ENCODE measurements at regions not wholly inside any gene's neighbourhood (a gene's known extent, or its start where the extent isn't known, plus 50 kb on each side); places are given as distances from the start of the nearest gene placed in this dataset.
"Not testable (repeated sequence)": the region's sequence is repeated elsewhere in the genome, so short reads cannot be mapped to it uniquely, and the experiment has no call there.

- H2AFZ ChIP-seq (ENCODE audit: low read depth, low read length); H3K36me3 ChIP-seq (ENCODE audit: insufficient read depth, low read length); H4K20me1 ChIP-seq (ENCODE audit: insufficient read depth, low read length); H3K27ac ChIP-seq (ENCODE audit: low read depth, low read length); DNase-seq (ENCODE audit: low read depth); H3K4me2 ChIP-seq (ENCODE audit: low read length); H3K79me2 ChIP-seq (ENCODE audit: insufficient read depth, low read length); H3K4me1 Mint-ChIP-seq (ENCODE audit: low read depth, unreplicated experiment); FAIRE-seq; H3K27ac Mint-ChIP-seq (ENCODE audit: unreplicated experiment); H3K9ac ChIP-seq (ENCODE audit: low read length); H3K27me3 ChIP-seq (ENCODE audit: insufficient read depth, low read length); H3K36me3 Mint-ChIP-seq (ENCODE audit: low read depth, unreplicated experiment); H3K4me1 ChIP-seq (ENCODE audit: insufficient read depth, low read length); H3K4me3 ChIP-seq (ENCODE audit: insufficient read depth, low read depth, low read length); H3K4me3 Mint-ChIP-seq (ENCODE audit: unreplicated experiment); H3K27me3 Mint-ChIP-seq (ENCODE audit: low read depth, unreplicated experiment); H3K9me3 Mint-ChIP-seq (ENCODE audit: unreplicated experiment): not testable (repeated sequence)
- H3K9me3 ChIP-seq (ENCODE audit: insufficient read depth, low read depth, low read length): peaks cover 13% of the 10 kb centered on the region
These were observed 232.2 kb downstream of the GOLGA6L6 start for GRCh38 chr15:20309395-20309794.

GRCh38 chr15:20308027-20308690, 233.4 kb downstream of the GOLGA6L6 start:
- H3K36me3 ChIP-seq (ENCODE audit: insufficient read depth, low read length); H3K27ac ChIP-seq (ENCODE audit: low read depth, low read length); H2AFZ ChIP-seq (ENCODE audit: low read depth, low read length); FAIRE-seq; H3K9ac ChIP-seq (ENCODE audit: low read length); H3K4me1 ChIP-seq (ENCODE audit: insufficient read depth, low read length); H4K20me1 ChIP-seq (ENCODE audit: insufficient read depth, low read length); H3K4me3 Mint-ChIP-seq (ENCODE audit: unreplicated experiment); H3K27me3 ChIP-seq (ENCODE audit: insufficient read depth, low read length); H3K4me2 ChIP-seq (ENCODE audit: low read length); H3K79me2 ChIP-seq (ENCODE audit: insufficient read depth, low read length); H3K4me1 Mint-ChIP-seq (ENCODE audit: low read depth, unreplicated experiment); H3K27me3 Mint-ChIP-seq (ENCODE audit: low read depth, unreplicated experiment); H3K36me3 Mint-ChIP-seq (ENCODE audit: low read depth, unreplicated experiment); H3K4me3 ChIP-seq (ENCODE audit: insufficient read depth, low read depth, low read length); H3K27ac Mint-ChIP-seq (ENCODE audit: unreplicated experiment); DNase-seq (ENCODE audit: low read depth): not testable (repeated sequence)
- peaks cover 13% of the 10 kb centered on the region for H3K9me3 Mint-ChIP-seq (ENCODE audit: unreplicated experiment)
- peaks cover 19% of the 10 kb centered on the region for H3K9me3 ChIP-seq (ENCODE audit: insufficient read depth, low read depth, low read length)

- H3K4me1 Mint-ChIP-seq (ENCODE audit: low read depth, unreplicated experiment); H3K4me2 ChIP-seq (ENCODE audit: low read length); FAIRE-seq; H3K79me2 ChIP-seq (ENCODE audit: insufficient read depth, low read length); H3K36me3 Mint-ChIP-seq (ENCODE audit: low read depth, unreplicated experiment); H3K9ac ChIP-seq (ENCODE audit: low read length); H3K27ac Mint-ChIP-seq (ENCODE audit: unreplicated experiment); DNase-seq (ENCODE audit: low read depth); H2AFZ ChIP-seq (ENCODE audit: low read depth, low read length); H3K27ac ChIP-seq (ENCODE audit: low read depth, low read length); H3K27me3 ChIP-seq (ENCODE audit: insufficient read depth, low read length); H3K4me3 ChIP-seq (ENCODE audit: insufficient read depth, low read depth, low read length); H3K4me3 Mint-ChIP-seq (ENCODE audit: unreplicated experiment); H3K4me1 ChIP-seq (ENCODE audit: insufficient read depth, low read length); H4K20me1 ChIP-seq (ENCODE audit: insufficient read depth, low read length); H3K36me3 ChIP-seq (ENCODE audit: insufficient read depth, low read length); H3K27me3 Mint-ChIP-seq (ENCODE audit: low read depth, unreplicated experiment): not testable (repeated sequence)
- H3K9me3 Mint-ChIP-seq (ENCODE audit: unreplicated experiment): peaks cover 21% of the 10 kb centered on the region
- peaks cover 19% of the 10 kb centered on the region for H3K9me3 ChIP-seq (ENCODE audit: insufficient read depth, low read depth, low read length)
These were observed 234.5 kb downstream of the GOLGA6L6 start for GRCh38 chr15:20307137-20307536.

GRCh38 chr15:20306497-20307106, 235.0 kb downstream of the GOLGA6L6 start:
- H3K27ac Mint-ChIP-seq (ENCODE audit: unreplicated experiment); DNase-seq (ENCODE audit: low read depth); FAIRE-seq; H3K79me2 ChIP-seq (ENCODE audit: insufficient read depth, low read length); H2AFZ ChIP-seq (ENCODE audit: low read depth, low read length); H3K36me3 Mint-ChIP-seq (ENCODE audit: low read depth, unreplicated experiment); H3K27me3 ChIP-seq (ENCODE audit: insufficient read depth, low read length); H3K27ac ChIP-seq (ENCODE audit: low read depth, low read length); H3K9ac ChIP-seq (ENCODE audit: low read length); H3K4me1 ChIP-seq (ENCODE audit: insufficient read depth, low read length); H3K4me3 Mint-ChIP-seq (ENCODE audit: unreplicated experiment); H4K20me1 ChIP-seq (ENCODE audit: insufficient read depth, low read length); H3K36me3 ChIP-seq (ENCODE audit: insufficient read depth, low read length); H3K4me3 ChIP-seq (ENCODE audit: insufficient read depth, low read depth, low read length); H3K27me3 Mint-ChIP-seq (ENCODE audit: low read depth, unreplicated experiment); H3K4me1 Mint-ChIP-seq (ENCODE audit: low read depth, unreplicated experiment); H3K4me2 ChIP-seq (ENCODE audit: low read length): not testable (repeated sequence)
- peaks cover 22% of the 10 kb centered on the region for H3K9me3 ChIP-seq (ENCODE audit: insufficient read depth, low read depth, low read length)
- H3K9me3 Mint-ChIP-seq (ENCODE audit: unreplicated experiment): peaks cover 22% of the 10 kb centered on the region

- not testable (repeated sequence) for H3K36me3 Mint-ChIP-seq (ENCODE audit: low read depth, unreplicated experiment); FAIRE-seq; H3K4me3 ChIP-seq (ENCODE audit: insufficient read depth, low read depth, low read length); H3K27ac ChIP-seq (ENCODE audit: low read depth, low read length); H3K4me3 Mint-ChIP-seq (ENCODE audit: unreplicated experiment); DNase-seq (ENCODE audit: low read depth); H3K27me3 ChIP-seq (ENCODE audit: insufficient read depth, low read length); H3K27me3 Mint-ChIP-seq (ENCODE audit: low read depth, unreplicated experiment); H3K79me2 ChIP-seq (ENCODE audit: insufficient read depth, low read length); H3K27ac Mint-ChIP-seq (ENCODE audit: unreplicated experiment); H3K9ac ChIP-seq (ENCODE audit: low read length); H3K4me1 Mint-ChIP-seq (ENCODE audit: low read depth, unreplicated experiment); H4K20me1 ChIP-seq (ENCODE audit: insufficient read depth, low read length); H3K36me3 ChIP-seq (ENCODE audit: insufficient read depth, low read length); H3K4me1 ChIP-seq (ENCODE audit: insufficient read depth, low read length); H3K4me2 ChIP-seq (ENCODE audit: low read length); H2AFZ ChIP-seq (ENCODE audit: low read depth, low read length)
- H3K9me3 ChIP-seq (ENCODE audit: insufficient read depth, low read depth, low read length): peaks cover 25% of the 10 kb centered on the region
- peaks cover 26% of the 10 kb centered on the region for H3K9me3 Mint-ChIP-seq (ENCODE audit: unreplicated experiment)
These were observed 235.7 kb downstream of the GOLGA6L6 start for GRCh38 chr15:20305912-20306311.

GRCh38 chr15:20305015-20305465, 236.6 kb downstream of the GOLGA6L6 start:
- not testable (repeated sequence) for H3K27me3 ChIP-seq (ENCODE audit: insufficient read depth, low read length); H4K20me1 ChIP-seq (ENCODE audit: insufficient read depth, low read length); H3K79me2 ChIP-seq (ENCODE audit: insufficient read depth, low read length); H2AFZ ChIP-seq (ENCODE audit: low read depth, low read length); DNase-seq (ENCODE audit: low read depth); H3K27ac ChIP-seq (ENCODE audit: low read depth, low read length); H3K4me1 ChIP-seq (ENCODE audit: insufficient read depth, low read length); H3K4me3 Mint-ChIP-seq (ENCODE audit: unreplicated experiment); H3K4me1 Mint-ChIP-seq (ENCODE audit: low read depth, unreplicated experiment); H3K9ac ChIP-seq (ENCODE audit: low read length); FAIRE-seq; H3K36me3 Mint-ChIP-seq (ENCODE audit: low read depth, unreplicated experiment); H3K36me3 ChIP-seq (ENCODE audit: insufficient read depth, low read length); H3K4me3 ChIP-seq (ENCODE audit: insufficient read depth, low read depth, low read length); H3K27me3 Mint-ChIP-seq (ENCODE audit: low read depth, unreplicated experiment); H3K27ac Mint-ChIP-seq (ENCODE audit: unreplicated experiment); H3K4me2 ChIP-seq (ENCODE audit: low read length)
- H3K9me3 Mint-ChIP-seq (ENCODE audit: unreplicated experiment): peaks cover 29% of the 10 kb centered on the region
- H3K9me3 ChIP-seq (ENCODE audit: insufficient read depth, low read depth, low read length): peaks cover 25% of the 10 kb centered on the region
